Glutamatergic neuron (in vitro differentiated cells): ENCODE measurements at regions not wholly inside any gene's neighbourhood (a gene's known extent, or its start where the extent isn't known, plus 50 kb on each side); places are given as distances from the start of the nearest gene placed in this dataset.

ENCODE experiments used
- DNase-seq: peaks from one replicate; pipeline ENCODE4 v3.0.0; 2022
- H3K27ac Mint-ChIP-seq: one replicate; pipeline ENCODE4 v1.8.0; 2020; ENCODE audit warnings: mild to moderate bottlenecking, mixed read lengths, inconsistent platforms; ENCODE audit not compliant: unreplicated experiment
- H3K27me3 Mint-ChIP-seq: one replicate; pipeline ENCODE4 v1.8.0; 2020; ENCODE audit warnings: mild to moderate bottlenecking, moderate library complexity, mixed read lengths, inconsistent platforms; ENCODE audit not compliant: unreplicated experiment
- H3K36me3 Mint-ChIP-seq: one replicate; pipeline ENCODE4 v1.8.0; 2020; ENCODE audit warnings: mild to moderate bottlenecking, mixed read lengths, inconsistent platforms; ENCODE audit not compliant: unreplicated experiment
- H3K4me1 Mint-ChIP-seq: one replicate; pipeline ENCODE4 v1.8.0; 2020; ENCODE audit warnings: mild to moderate bottlenecking, low read depth, mixed read lengths, inconsistent platforms; ENCODE audit not compliant: unreplicated experiment
- H3K4me3 Mint-ChIP-seq: one replicate; pipeline ENCODE4 v1.8.0; 2020; ENCODE audit warnings: mild to moderate bottlenecking, mixed read lengths, inconsistent platforms; ENCODE audit not compliant: unreplicated experiment
- H3K9me3 Mint-ChIP-seq: one replicate; pipeline ENCODE4 v1.8.0; 2020; ENCODE audit warnings: mild to moderate bottlenecking, moderate library complexity, mixed read lengths, inconsistent platforms; ENCODE audit not compliant: unreplicated experiment
- TF ChIP-seq, protein P1 (sequence below): fragments of 200-600 bp; sonication (generic); IDR thresholded peaks from one replicate; pipeline ENCODE4 v1.5.0; 2021; ENCODE audit not compliant: partially characterized antibody, unreplicated experiment

DNA sequence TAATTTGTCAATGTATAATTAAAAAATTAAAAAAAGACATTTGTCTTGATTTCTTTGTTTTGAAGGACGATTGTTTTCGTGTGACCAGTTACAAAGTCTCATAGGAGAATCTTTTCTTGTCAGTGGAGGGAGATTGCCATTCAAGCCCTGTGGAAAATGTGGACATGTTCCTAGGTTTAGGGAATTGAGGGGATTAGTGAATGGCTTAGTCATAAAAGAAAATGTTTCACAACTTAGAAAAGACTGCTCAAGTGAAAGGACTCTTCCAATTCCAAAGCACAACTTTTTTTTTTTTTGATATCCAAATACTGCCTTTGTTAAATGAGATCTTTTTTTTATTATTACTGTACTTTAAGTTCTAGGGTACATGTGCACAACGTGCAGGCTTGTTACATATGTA lies 140.7 kb upstream of the HABP2 start:
- Mint-ChIP-seq H3K27me3 (peaks cover 3% of the 10 kb centered on the region), H3K9me3 (no peaks in the 10 kb centered on the region), H3K4me3 (no peak overlapping the region), H3K36me3 (no peaks in the 10 kb centered on the region), H3K27ac (no peak overlapping the region), H3K4me1 (no peaks in the 10 kb centered on the region)
- TF ChIP-seq, protein P1, sequence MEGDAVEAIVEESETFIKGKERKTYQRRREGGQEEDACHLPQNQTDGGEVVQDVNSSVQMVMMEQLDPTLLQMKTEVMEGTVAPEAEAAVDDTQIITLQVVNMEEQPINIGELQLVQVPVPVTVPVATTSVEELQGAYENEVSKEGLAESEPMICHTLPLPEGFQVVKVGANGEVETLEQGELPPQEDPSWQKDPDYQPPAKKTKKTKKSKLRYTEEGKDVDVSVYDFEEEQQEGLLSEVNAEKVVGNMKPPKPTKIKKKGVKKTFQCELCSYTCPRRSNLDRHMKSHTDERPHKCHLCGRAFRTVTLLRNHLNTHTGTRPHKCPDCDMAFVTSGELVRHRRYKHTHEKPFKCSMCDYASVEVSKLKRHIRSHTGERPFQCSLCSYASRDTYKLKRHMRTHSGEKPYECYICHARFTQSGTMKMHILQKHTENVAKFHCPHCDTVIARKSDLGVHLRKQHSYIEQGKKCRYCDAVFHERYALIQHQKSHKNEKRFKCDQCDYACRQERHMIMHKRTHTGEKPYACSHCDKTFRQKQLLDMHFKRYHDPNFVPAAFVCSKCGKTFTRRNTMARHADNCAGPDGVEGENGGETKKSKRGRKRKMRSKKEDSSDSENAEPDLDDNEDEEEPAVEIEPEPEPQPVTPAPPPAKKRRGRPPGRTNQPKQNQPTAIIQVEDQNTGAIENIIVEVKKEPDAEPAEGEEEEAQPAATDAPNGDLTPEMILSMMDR: no peak
- DNase-seq: no peak

DNA sequence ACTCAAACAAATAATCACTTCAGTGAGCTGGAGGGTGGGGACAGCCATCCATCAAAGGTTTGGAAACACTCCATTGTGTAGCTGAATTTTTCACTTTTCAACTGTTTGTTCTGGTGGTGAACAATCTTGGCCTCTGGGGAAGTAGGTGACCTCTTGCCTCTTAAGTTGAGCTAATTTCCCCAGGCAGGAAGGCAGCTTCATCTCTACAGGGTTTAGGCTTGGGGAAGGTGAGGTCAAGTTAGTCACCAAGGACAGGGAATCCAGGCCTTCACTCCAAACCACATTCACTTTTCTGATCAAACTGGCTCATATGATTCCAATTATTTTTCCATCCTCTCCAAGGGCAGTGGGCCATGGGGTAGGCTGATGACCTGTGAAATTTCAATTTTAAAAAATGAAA lies 138.3 kb upstream of the HABP2 start:
- TF ChIP-seq, protein P1: no peak
- Mint-ChIP-seq H3K27ac (no peak overlapping the region), H3K27me3 (no peaks in the 10 kb centered on the region), H3K4me3 (no peak overlapping the region), H3K36me3 (no peaks in the 10 kb centered on the region), H3K9me3 (no peaks in the 10 kb centered on the region), H3K4me1 (no peaks in the 10 kb centered on the region)
- no peak for DNase-seq

DNA sequence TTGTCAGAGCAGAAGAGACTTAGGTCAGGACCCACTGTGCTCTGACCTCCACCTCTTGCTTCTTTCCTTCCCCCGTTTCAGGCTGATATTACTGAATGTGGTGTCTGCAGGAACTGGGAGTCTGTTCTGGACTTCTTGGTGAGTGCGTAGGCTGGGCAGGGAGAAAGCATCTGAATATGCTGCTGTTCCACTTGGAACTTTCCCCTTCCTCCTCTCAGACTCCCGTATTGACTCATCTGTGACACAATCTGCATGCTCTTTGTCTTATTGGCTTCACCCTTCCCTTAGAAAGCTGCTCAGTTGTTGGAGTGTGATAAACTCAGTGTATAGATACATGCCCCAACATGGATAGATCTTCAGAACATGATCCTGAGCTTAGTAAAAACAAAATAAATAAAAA lies 137.6 kb upstream of the HABP2 start:
- DNase-seq: no peak

DNA sequence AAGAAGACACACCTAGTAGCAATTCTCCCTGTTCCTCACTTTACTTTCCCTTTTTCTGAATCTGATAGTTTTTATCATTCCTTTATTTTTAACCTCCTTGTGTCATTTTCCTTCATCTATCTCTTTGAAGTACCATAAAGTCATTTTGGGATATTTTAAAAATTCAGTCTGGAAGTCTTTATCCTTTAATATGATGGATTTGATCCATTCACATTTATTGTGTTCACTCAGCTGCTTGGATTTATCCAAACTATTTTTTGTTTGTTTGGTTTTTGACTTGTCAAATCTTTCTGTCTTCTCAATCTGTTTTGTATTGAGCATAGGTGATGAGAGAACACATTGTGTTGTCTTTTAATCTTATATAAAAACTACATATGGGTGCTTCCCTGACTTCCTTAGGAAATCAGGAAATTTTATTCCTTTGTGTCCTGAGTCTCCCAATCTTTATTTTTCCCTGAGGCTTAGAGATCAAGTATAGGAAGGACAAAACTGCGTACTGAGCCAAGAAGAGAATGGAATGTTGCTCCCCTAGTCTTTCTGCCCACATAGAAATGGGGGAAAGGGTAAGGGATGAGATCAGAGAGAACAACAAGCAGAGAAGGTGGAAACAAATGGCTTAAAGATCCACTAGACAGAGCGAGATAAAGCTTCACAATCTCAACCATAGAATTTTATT lies 132.7 kb upstream of the HABP2 start:
- DNase-seq: no peak
- H3K36me3 Mint-ChIP-seq: peaks cover 12% of the 10 kb centered on the region
- peaks cover 2% of the 10 kb centered on the region for H3K9me3 Mint-ChIP-seq
- H3K4me3 Mint-ChIP-seq: no peak overlapping the region
- H3K27me3 Mint-ChIP-seq: no peaks in the 10 kb centered on the region
- TF ChIP-seq, protein P1: no peak
- no peak overlapping the region for H3K27ac Mint-ChIP-seq
- H3K4me1 Mint-ChIP-seq: no peaks in the 10 kb centered on the region

More for the DNA sequence above, 137.6 kb upstream of the HABP2 start:
- no peak overlapping the region for H3K27ac Mint-ChIP-seq
- no peaks in the 10 kb centered on the region for H3K4me1 Mint-ChIP-seq
- no peak overlapping the region for H3K4me3 Mint-ChIP-seq
- H3K27me3 Mint-ChIP-seq: no peaks in the 10 kb centered on the region
- peaks cover 5% of the 10 kb centered on the region for H3K36me3 Mint-ChIP-seq
- TF ChIP-seq, protein P1: no peak
- H3K9me3 Mint-ChIP-seq: peaks cover under 1% of the 10 kb centered on the region

DNA sequence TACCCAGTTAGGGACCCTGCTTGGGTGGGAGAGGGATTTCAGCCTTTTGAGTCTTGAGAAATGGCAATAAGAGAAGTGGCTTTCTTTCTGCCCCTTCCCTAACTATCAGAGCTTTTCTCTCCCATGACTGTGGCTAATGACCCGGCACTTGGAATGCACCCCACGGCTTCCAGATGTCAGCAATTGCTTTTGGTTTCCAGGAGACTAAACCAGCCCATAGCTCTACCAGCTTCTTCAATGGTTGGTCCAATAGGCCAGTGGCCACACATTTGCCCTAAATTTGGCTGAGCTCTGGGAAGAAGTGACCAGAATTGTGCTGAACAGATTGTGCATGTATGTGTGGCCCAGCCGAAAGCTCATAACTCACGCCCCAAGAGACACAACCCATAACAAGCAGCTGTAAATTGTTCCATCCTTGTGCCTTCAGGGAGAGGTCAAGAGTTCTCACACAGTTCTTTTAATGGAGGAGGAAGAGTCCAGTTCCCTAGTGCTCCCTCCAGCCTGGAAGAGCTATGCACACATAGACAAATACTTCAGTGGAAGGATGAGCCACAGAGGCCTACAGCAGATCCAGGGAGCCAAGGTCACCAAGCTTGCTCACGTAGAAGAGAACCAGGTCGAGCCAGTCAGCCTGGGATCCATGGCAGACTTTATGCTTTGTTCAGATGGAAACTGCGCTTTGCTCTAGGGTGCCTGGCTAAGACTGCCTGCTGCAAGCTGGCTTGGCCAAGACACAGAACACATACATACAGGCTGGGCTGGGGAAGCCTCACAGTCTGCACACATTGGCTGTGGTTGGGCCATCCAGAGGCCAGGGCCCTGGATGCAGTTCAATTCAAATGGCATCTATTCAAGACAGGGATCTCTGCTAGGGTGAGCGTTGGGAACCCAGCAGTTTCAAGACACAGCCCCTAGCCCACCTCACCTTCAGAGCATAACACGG lies 131.8 kb upstream of the HABP2 start:
- Mint-ChIP-seq H3K27ac (no peak overlapping the region), H3K4me3 (no peak overlapping the region), H3K36me3 (peaks cover 12% of the 10 kb centered on the region), H3K4me1 (no peaks in the 10 kb centered on the region), H3K9me3 (peaks cover 2% of the 10 kb centered on the region), H3K27me3 (no peaks in the 10 kb centered on the region)
- no peak for DNase-seq
- TF ChIP-seq, protein P1: no peak
